Trophoblast cell (in vitro differentiated cells and primary cell): ENCODE measurements at regions not wholly inside any gene's neighbourhood (a gene's known extent, or its start where the extent isn't known, plus 50 kb on each side); places are given as distances from the start of the nearest gene placed in this dataset.

ENCODE experiments used
- DNase-seq, 2 donors: peaks; one replicate each; pipeline ENCODE4 v3.0.0-alpha.2; 2016
- H2AFZ ChIP-seq: 2 replicates; pipeline ENCODE4 v1.6.1; 2013; ENCODE audit warnings: low read length, moderate library complexity, mild to moderate bottlenecking; ENCODE audit not compliant: insufficient read depth, poor library complexity
- H2AK5ac ChIP-seq: 2 replicates; pipeline ENCODE4 v1.6.1; 2013; ENCODE audit warnings: mild to moderate bottlenecking, low read length
- H2BK120ac ChIP-seq: 2 replicates; pipeline ENCODE4 v1.6.1; 2013; ENCODE audit warnings: low read length, mild to moderate bottlenecking, moderate library complexity; ENCODE audit not compliant: insufficient read depth, poor library complexity
- H2BK12ac ChIP-seq: 2 replicates; pipeline ENCODE4 v1.6.1; 2013; ENCODE audit warnings: mild to moderate bottlenecking, low read length, moderate library complexity
- H2BK5ac ChIP-seq: 2 replicates; pipeline ENCODE4 v1.6.1; 2013; ENCODE audit warnings: low read length, low read depth, moderate library complexity, mild to moderate bottlenecking; ENCODE audit not compliant: poor library complexity
- H3K14ac ChIP-seq: 2 replicates; pipeline ENCODE4 v1.6.1; 2013; ENCODE audit warnings: mild to moderate bottlenecking, low read length
- H3K18ac ChIP-seq: 2 replicates; pipeline ENCODE4 v1.6.1; 2013; ENCODE audit warnings: mild to moderate bottlenecking, low read length
- H3K23ac ChIP-seq: 2 replicates; pipeline ENCODE4 v1.6.1; 2013; ENCODE audit warnings: low read length
- H3K27ac ChIP-seq: 2 replicates; pipeline ENCODE4 v1.5.1; 2013; ENCODE audit warnings: low read depth, mild to moderate bottlenecking, inconsistent platforms, low read length, moderate library complexity
- H3K27me3 ChIP-seq: 2 replicates; pipeline ENCODE4 v1.6.1; 2013; ENCODE audit warnings: inconsistent platforms, mild to moderate bottlenecking, low read length, moderate library complexity; ENCODE audit not compliant: insufficient read depth
- H3K36me3 ChIP-seq, 2 experiments: 1 replicate in 1 of 2; 2 replicates in 1 of 2; pipeline ENCODE4 v1.6.1; 2013; ENCODE audit warnings: low read length in 2 of 2, mild to moderate bottlenecking in 2 of 2, moderate library complexity in 1 of 2; ENCODE audit not compliant: insufficient read depth in 2 of 2, control insufficient read depth in 1 of 2
- H3K4ac ChIP-seq: 2 replicates; pipeline ENCODE4 v1.6.1; 2013; ENCODE audit warnings: low read depth, mild to moderate bottlenecking, low read length, moderate library complexity
- H3K4me1 ChIP-seq, 2 experiments: 1 replicate in 1 of 2; 2 replicates in 1 of 2; pipeline ENCODE4 v1.6.1; 2013; ENCODE audit warnings: low read length in 2 of 2, mild to moderate bottlenecking in 2 of 2, moderate library complexity in 1 of 2; ENCODE audit not compliant: insufficient read depth in 2 of 2, control insufficient read depth in 1 of 2
- H3K4me2 ChIP-seq: 2 replicates; pipeline ENCODE4 v1.6.1; 2013; ENCODE audit warnings: inconsistent platforms, mild to moderate bottlenecking, low read length, moderate library complexity
- H3K4me3 ChIP-seq: 2 replicates; pipeline ENCODE4 v1.5.1; 2013; ENCODE audit warnings: mild to moderate bottlenecking, low read depth, low read length, inconsistent platforms
- H3K79me1 ChIP-seq: one replicate; pipeline ENCODE4 v1.6.1; 2013; ENCODE audit warnings: low read length
- H3K79me2 ChIP-seq: 2 replicates; pipeline ENCODE4 v1.6.1; 2013; ENCODE audit warnings: low read length, mild to moderate bottlenecking; ENCODE audit not compliant: control insufficient read depth, insufficient read depth, poor library complexity
- H3K9ac ChIP-seq: 2 replicates; pipeline ENCODE4 v1.6.1; 2013; ENCODE audit warnings: mild to moderate bottlenecking, low read length
- H3K9me3 ChIP-seq: 2 replicates; pipeline ENCODE4 v1.6.1; 2013; ENCODE audit warnings: low read depth, mild to moderate bottlenecking, control low read depth, inconsistent platforms, low read length; ENCODE audit not compliant: insufficient read depth
- H4K12ac ChIP-seq: 2 replicates; pipeline ENCODE4 v1.6.1; 2013; ENCODE audit warnings: low read depth, mild to moderate bottlenecking, low read length, moderate library complexity
- H4K8ac ChIP-seq: 2 replicates; pipeline ENCODE4 v1.6.1; 2013; ENCODE audit warnings: low read depth, mild to moderate bottlenecking, low read length, moderate library complexity
- H4K91ac ChIP-seq: one replicate; pipeline ENCODE4 v1.6.1; 2013; ENCODE audit warnings: low read depth, mild to moderate bottlenecking, low read length, moderate library complexity
- WGBS: extraction: QIAGEN DNeasy Blood & Tissue Kit; methylation state at CpG from one replicate; pipeline ENCODE4 v1.1.7; 2013; ENCODE audit warnings: missing lambda C conversion rate; ENCODE audit not compliant: insufficient read length, insufficient coverage; ENCODE audit errors: extremely low coverage; 5-methylcytosine and 5-hydroxymethylcytosine counted together

DNA sequence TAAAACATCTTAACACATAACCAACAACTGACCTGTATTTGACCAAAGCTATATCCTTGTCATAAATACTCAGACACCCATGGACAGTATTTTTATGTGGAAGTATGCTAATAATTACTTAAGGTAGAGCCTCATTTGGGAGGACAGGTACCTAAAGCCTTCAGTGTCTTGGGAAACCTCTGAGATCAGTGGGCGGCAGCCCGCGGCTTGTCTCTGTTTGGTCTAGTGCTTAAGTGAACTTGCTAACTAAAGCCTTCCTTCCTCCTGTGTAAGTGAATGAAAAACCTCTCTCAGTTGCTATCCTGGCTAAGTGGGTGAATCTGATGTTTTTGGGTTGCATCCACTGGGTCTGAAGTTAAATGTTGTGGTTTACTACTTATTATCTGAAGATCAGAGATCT lies 144.5 kb upstream of the AGR3 start:
- no peak overlapping the region for H2AFZ ChIP-seq
- H3K79me1 ChIP-seq, result no peaks in the 10 kb centered on the region
- no peak overlapping the region for H3K18ac ChIP-seq
- no peak overlapping the region for H2BK120ac ChIP-seq
- no peak overlapping the region for H4K91ac ChIP-seq
- H3K9ac ChIP-seq, result no peak overlapping the region
- no peaks in the 10 kb centered on the region for H3K27me3 ChIP-seq
- no peaks in the 10 kb centered on the region for H3K79me2 ChIP-seq
- no peak overlapping the region for H4K8ac ChIP-seq
- WGBS, result no CpG with 5 or more reads among the region's 3 CpGs
- H3K4me3 ChIP-seq, result no peak overlapping the region
- H3K4ac ChIP-seq, result no peak overlapping the region
- no peak overlapping the region for H2BK12ac ChIP-seq
- no peak overlapping the region for H3K14ac ChIP-seq
- H4K12ac ChIP-seq, result no peak overlapping the region
- peaks cover 0 to 2% of the 10 kb centered on the region in 2 experiments for H3K4me1 ChIP-seq
- DNase-seq, result no peak
- H3K36me3 ChIP-seq, result no peaks in the 10 kb centered on the region
- no peak overlapping the region for H2BK5ac ChIP-seq
- no peak overlapping the region for H2AK5ac ChIP-seq
- H3K23ac ChIP-seq, result no peak overlapping the region
- no peaks in the 10 kb centered on the region for H3K9me3 ChIP-seq
- no peak overlapping the region for H3K4me2 ChIP-seq
- no peak overlapping the region for H3K27ac ChIP-seq

DNA sequence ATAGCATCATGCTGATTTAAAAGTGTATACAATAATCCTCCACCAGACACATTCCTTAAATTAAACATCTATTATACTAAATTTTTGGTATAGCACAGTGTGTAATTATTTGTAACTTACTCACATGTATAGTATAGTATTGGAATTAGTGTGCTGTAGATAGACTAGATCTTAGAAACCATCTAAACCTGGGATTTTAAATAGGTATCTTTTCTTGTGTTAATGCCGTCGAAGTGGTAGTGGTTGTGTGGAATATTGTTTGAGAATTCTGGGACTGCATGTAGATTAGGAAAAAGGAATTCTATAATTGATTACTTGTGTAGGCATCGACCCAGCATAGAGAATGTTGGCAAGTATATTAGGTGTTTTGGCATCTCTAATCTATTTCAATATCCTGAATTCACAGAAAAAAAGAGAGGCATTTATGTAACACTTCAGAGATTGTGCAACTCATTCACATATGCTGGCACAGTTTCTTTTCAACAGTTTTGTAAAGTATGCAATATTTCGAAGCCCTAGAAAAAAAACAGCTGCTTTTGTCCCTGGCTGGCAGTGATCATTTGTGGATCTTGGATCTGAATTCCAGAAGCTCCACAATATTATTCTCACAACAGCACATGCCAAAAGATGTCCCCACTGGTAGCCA lies 145.5 kb upstream of the AGR3 start:
- WGBS, result no CpG with 5 or more reads among the region's 4 CpGs
- no peak overlapping the region for H2BK120ac ChIP-seq
- H4K12ac ChIP-seq, result no peak overlapping the region

DNA sequence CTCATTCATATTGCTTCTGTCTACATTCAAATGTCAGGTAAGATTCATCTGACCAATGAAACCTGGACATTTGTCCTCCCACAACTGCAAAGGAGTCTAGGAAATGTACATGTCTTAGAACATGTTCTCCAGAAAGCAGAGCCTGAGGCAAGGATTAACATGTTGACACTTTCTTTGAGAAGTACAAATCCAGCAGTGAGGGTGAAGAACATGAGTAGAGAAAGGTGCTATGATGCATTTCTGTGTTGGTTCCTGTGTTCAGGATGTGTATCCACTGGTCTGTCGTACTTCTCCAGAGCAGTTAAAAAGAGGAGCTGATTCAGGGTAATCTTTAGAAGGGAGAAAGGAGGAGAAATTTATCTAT lies 146.0 kb upstream of the AGR3 start:
- Histone ChIP-seq H3K18ac (no peak overlapping the region), H3K9me3 (no peaks in the 10 kb centered on the region), H3K79me2 (no peaks in the 10 kb centered on the region), H4K12ac (no peak overlapping the region), H3K4ac (no peak overlapping the region), H3K4me1 (peaks cover 0 to 2% of the 10 kb centered on the region in 2 experiments), H2BK5ac (no peak overlapping the region), H2BK12ac (no peak overlapping the region), H3K9ac (no peak overlapping the region), H3K79me1 (no peaks in the 10 kb centered on the region), H3K14ac (no peak overlapping the region), H4K91ac (no peak overlapping the region), H2AFZ (no peak overlapping the region), H3K4me3 (no peak overlapping the region), H4K8ac (no peak overlapping the region), H2BK120ac (no peak overlapping the region), H2AK5ac (no peak overlapping the region), H3K27ac (no peak overlapping the region), H3K36me3 (no peaks in the 10 kb centered on the region), H3K23ac (no peak overlapping the region), H3K4me2 (no peak overlapping the region), H3K27me3 (no peaks in the 10 kb centered on the region)
- no CpG with 5 or more reads among the region's 1 CpG for WGBS
- DNase-seq, result no peak

More for the DNA sequence above, 145.5 kb upstream of the AGR3 start:
- peaks cover 0 to 2% of the 10 kb centered on the region in 2 experiments for H3K4me1 ChIP-seq
- H3K79me2 ChIP-seq, result no peaks in the 10 kb centered on the region
- H3K4me3 ChIP-seq, result no peak overlapping the region
- no peak overlapping the region for H3K4me2 ChIP-seq
- no peak overlapping the region for H3K27ac ChIP-seq
- no peak overlapping the region for H2AFZ ChIP-seq
- H2AK5ac ChIP-seq, result no peak overlapping the region
- no peak overlapping the region for H3K14ac ChIP-seq
- H4K91ac ChIP-seq, result no peak overlapping the region
- no peak overlapping the region for H2BK12ac ChIP-seq
- H2BK5ac ChIP-seq, result no peak overlapping the region
- H3K18ac ChIP-seq, result no peak overlapping the region
- peak in 1 of 2 donors; percentile 49 for DNase-seq
- no peak overlapping the region for H4K8ac ChIP-seq
- no peaks in the 10 kb centered on the region for H3K27me3 ChIP-seq
- H3K79me1 ChIP-seq, result no peaks in the 10 kb centered on the region
- H3K9me3 ChIP-seq, result no peaks in the 10 kb centered on the region
- H3K36me3 ChIP-seq, result no peaks in the 10 kb centered on the region
- H3K4ac ChIP-seq, result no peak overlapping the region
- H3K9ac ChIP-seq, result no peak overlapping the region
- H3K23ac ChIP-seq, result no peak overlapping the region

DNA sequence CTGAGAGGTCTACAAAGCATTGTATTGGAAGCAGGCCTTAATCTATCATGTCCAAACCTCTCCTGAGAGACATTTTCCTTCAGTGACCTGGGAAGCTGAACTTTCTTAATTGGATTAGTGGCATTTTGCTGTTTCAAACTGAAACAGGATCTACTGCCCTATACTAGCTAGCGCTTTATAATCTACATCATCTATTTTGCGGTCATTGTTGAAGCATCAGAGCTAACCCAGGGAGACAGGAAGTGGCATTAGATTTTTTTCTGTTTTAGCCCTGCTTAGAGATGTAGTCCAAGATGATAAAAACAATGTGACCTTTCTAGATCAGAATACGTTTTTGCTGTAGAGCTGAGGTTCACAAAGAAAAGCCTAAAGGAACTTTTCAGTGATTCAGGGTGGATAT lies 147.4 kb upstream of the AGR3 start:
- no CpG with 5 or more reads among the region's 3 CpGs for WGBS

More for the DNA sequence above, 147.4 kb upstream of the AGR3 start:
- Histone ChIP-seq H3K18ac (no peak overlapping the region), H3K9me3 (peaks cover 2% of the 10 kb centered on the region), H2BK120ac (no peak overlapping the region), H2BK5ac (no peak overlapping the region), H3K4me2 (no peak overlapping the region), H2AFZ (no peak overlapping the region), H3K14ac (no peak overlapping the region), H4K12ac (no peak overlapping the region), H4K8ac (no peak overlapping the region), H3K4me3 (no peak overlapping the region), H3K4ac (no peak overlapping the region), H3K27me3 (no peaks in the 10 kb centered on the region), H3K4me1 (peaks cover 0 to 2% of the 10 kb centered on the region in 2 experiments), H3K9ac (no peak overlapping the region), H2BK12ac (no peak overlapping the region), H2AK5ac (no peak overlapping the region), H3K27ac (no peak overlapping the region), H3K36me3 (no peaks in the 10 kb centered on the region), H3K23ac (no peak overlapping the region), H3K79me1 (peaks cover 2% of the 10 kb centered on the region), H3K79me2 (peaks cover 2% of the 10 kb centered on the region), H4K91ac (no peak overlapping the region)
- DNase-seq, result no peak
